GM12874 (cell line): ENCODE measurements at regions not wholly inside any gene's neighbourhood (a gene's known extent, or its start where the extent isn't known, plus 50 kb on each side); places are given as distances from the start of the nearest gene placed in this dataset.

Experiments used
- CTCF ChIP-seq: IDR thresholded peaks from 2 replicates; pipeline ENCODE4 v1.5.1; 2011; ENCODE audit warnings: low read depth, mild to moderate bottlenecking, control low read depth, low read length, moderate library complexity; ENCODE audit not compliant: insufficient read depth

GRCh38 chr2:84131278-84131830, 327.7 kb downstream of the SUCLG1 start:
- no peak for TF ChIP-seq CTCF

GRCh38 chr2:84129018-84129417, 330.1 kb downstream of the SUCLG1 start:
- no peak for TF ChIP-seq CTCF

- no peak for TF ChIP-seq CTCF
Observed at GRCh38 chr2:84126530-84126929, 332.6 kb downstream of the SUCLG1 start.

- TF ChIP-seq CTCF = no peak
Observed at GRCh38 chr2:84126084-84126483, 333.0 kb downstream of the SUCLG1 start.

GRCh38 chr2:84116143-84116542, 342.9 kb downstream of the SUCLG1 start:
- no peak for TF ChIP-seq CTCF

GRCh38 chr2:84115173-84115857, 343.8 kb downstream of the SUCLG1 start:
- TF ChIP-seq CTCF = no peak

GRCh38 chr2:84102274-84102673, 356.8 kb downstream of the SUCLG1 start:
- no peak for TF ChIP-seq CTCF
